ENCODE measurements at regions not wholly inside any gene's neighbourhood (a gene's known extent, or its start where the extent isn't known, plus 50 kb on each side); places are given as distances from the start of the nearest gene placed in this dataset.

- Histone ChIP-seq H3K27me3 (no peaks in the 10 kb centered on the region), H3K4me3 (no peak overlapping the region), H3K4me1 (no peaks in the 10 kb centered on the region), H3K36me3 (no peaks in the 10 kb centered on the region), H3K9me3 (no peaks in the 10 kb centered on the region), H3K27ac (no peak overlapping the region)
- WGBS, 5 donors: 70 to 88% (median 77%) methylated on average over 2 of the region's 2 CpGs
- DNase-seq: no peak
- TF ChIP-seq, protein P1, sequence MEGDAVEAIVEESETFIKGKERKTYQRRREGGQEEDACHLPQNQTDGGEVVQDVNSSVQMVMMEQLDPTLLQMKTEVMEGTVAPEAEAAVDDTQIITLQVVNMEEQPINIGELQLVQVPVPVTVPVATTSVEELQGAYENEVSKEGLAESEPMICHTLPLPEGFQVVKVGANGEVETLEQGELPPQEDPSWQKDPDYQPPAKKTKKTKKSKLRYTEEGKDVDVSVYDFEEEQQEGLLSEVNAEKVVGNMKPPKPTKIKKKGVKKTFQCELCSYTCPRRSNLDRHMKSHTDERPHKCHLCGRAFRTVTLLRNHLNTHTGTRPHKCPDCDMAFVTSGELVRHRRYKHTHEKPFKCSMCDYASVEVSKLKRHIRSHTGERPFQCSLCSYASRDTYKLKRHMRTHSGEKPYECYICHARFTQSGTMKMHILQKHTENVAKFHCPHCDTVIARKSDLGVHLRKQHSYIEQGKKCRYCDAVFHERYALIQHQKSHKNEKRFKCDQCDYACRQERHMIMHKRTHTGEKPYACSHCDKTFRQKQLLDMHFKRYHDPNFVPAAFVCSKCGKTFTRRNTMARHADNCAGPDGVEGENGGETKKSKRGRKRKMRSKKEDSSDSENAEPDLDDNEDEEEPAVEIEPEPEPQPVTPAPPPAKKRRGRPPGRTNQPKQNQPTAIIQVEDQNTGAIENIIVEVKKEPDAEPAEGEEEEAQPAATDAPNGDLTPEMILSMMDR (IDR thresholded peaks at IDR 0.05): no peak
- TF ChIP-seq EP300 (IDR thresholded peaks at IDR 0.05) (no peak), POLR2AphosphoS5 (IDR thresholded peaks at IDR 0.05) (no peak)
- intact Hi-C loops (cut with DNase I; ENCODE audit: low total_unique reads): no loop called here
These were observed 82.4 kb downstream of the BLID start for GRCh38 chr11:122033631-122034030.

DNA sequence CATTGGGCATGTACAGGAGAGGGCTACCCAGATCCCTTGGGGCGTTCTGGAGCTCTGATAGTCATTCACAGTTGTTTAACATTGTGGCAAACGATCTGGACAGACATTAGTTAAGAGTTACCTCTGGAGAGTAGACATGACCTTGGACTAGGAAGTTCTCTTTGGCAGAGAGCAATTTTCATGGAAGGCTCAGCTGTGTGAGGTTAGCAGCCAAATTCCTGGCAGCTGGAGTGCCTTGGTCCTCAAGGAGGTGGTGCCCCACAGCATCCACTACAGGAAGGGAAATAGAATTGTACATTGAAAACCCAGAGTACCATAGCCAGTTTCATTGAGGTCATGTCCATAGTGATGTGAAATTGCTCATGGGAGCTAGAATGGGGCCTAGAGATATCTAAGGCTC, 82.8 kb downstream of the BLID start:
- no peaks in the 10 kb centered on the region for H3K9me3 ChIP-seq
- H3K27me3 ChIP-seq: no peaks in the 10 kb centered on the region
- no peaks in the 10 kb centered on the region for H3K36me3 ChIP-seq
- WGBS, 5 donors: 39 to 68% (median 52%) methylated on average over 2 of the region's 2 CpGs
- no peak overlapping the region for H3K4me3 ChIP-seq
- no peak for TF ChIP-seq EP300 (IDR thresholded peaks at IDR 0.05)
- no peak for DNase-seq
- intact Hi-C loops (cut with DNase I; ENCODE audit: low total_unique reads): no loop called here
- no peaks in the 10 kb centered on the region for H3K4me1 ChIP-seq
- H3K27ac ChIP-seq: no peak overlapping the region

- 83 to 88% (median 87%) methylated on average over 3 of the region's 3 CpGs for WGBS, 5 donors
- Histone ChIP-seq H3K27me3 (no peaks in the 10 kb centered on the region), H3K4me3 (no peak overlapping the region), H3K27ac (no peak overlapping the region), H3K4me1 (no peaks in the 10 kb centered on the region), H3K9me3 (no peaks in the 10 kb centered on the region), H3K36me3 (no peaks in the 10 kb centered on the region)
- DNase-seq: no peak
- TF ChIP-seq, protein P1 (IDR thresholded peaks at IDR 0.05): no peak
- TF ChIP-seq POLR2A (IDR thresholded peaks at IDR 0.05) (no peak), EP300 (IDR thresholded peaks at IDR 0.05) (no peak), POLR2AphosphoS5 (IDR thresholded peaks at IDR 0.05) (no peak)
- intact Hi-C loops (cut with DNase I; ENCODE audit: low total_unique reads): no loop called here
These were observed 83.7 kb downstream of the BLID start for GRCh38 chr11:122032317-122032716.

DNA sequence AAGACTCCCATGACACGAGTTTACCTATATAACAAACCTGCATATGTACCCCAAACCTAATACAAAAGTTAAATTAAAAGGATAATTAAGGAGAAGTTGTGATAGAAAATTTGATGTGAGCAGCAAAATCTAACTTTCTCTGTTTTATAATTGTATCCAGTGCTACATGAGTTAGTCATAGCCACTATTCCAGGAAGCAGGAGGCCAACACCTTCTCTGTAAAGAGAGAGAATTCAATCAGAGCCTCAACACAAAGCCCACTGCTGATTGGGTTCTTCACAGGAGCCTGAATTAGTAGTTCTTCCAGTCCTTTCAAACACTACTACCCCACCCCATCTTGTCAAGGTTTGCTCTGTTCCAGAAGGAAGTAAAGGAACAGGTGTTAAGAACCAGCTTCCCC, 84.2 kb downstream of the BLID start:
- no peaks in the 10 kb centered on the region for H3K9me3 ChIP-seq
- 65 to 92% (median 81%) methylated on average over 1 of the region's 1 CpG for WGBS, 5 donors
- peak in 1 of 2 donors; percentile 19 for DNase-seq
- TF ChIP-seq POLR2AphosphoS5 (IDR thresholded peaks at IDR 0.05): no peak
- no peak for TF ChIP-seq EP300 (IDR thresholded peaks at IDR 0.05)
- TF ChIP-seq POLR2A (IDR thresholded peaks at IDR 0.05): no peak
- TF ChIP-seq, protein P1 (IDR thresholded peaks at IDR 0.05): no peak
- no peaks in the 10 kb centered on the region for H3K27me3 ChIP-seq
- H3K27ac ChIP-seq: no peak overlapping the region
- no peaks in the 10 kb centered on the region for H3K4me1 ChIP-seq
- no peaks in the 10 kb centered on the region for H3K36me3 ChIP-seq
- no peak overlapping the region for H3K4me3 ChIP-seq
- intact Hi-C loops (cut with DNase I; ENCODE audit: low total_unique reads): no loop called here

GRCh38 chr11:122030286-122030685, 85.7 kb downstream of the BLID start:
- no peak for TF ChIP-seq POLR2AphosphoS5 (IDR thresholded peaks at IDR 0.05)
- TF ChIP-seq, protein P1 (IDR thresholded peaks at IDR 0.05): no peak
- TF ChIP-seq POLR2A (IDR thresholded peaks at IDR 0.05): no peak
- TF ChIP-seq EP300 (IDR thresholded peaks at IDR 0.05): no peak
- no peak overlapping the region for H3K27ac ChIP-seq
- no peak overlapping the region for H3K4me3 ChIP-seq
- H3K36me3 ChIP-seq: no peaks in the 10 kb centered on the region
- WGBS, 5 donors: 51 to 65% (median 56%) methylated on average over 3 of the region's 3 CpGs
- no peaks in the 10 kb centered on the region for H3K4me1 ChIP-seq
- intact Hi-C loops (cut with DNase I; ENCODE audit: low total_unique reads): no loop called here
- H3K9me3 ChIP-seq: no peaks in the 10 kb centered on the region
- no peaks in the 10 kb centered on the region for H3K27me3 ChIP-seq
- no peak for DNase-seq
